GM12875 (cell line): ENCODE measurements at regions not wholly inside any gene's neighbourhood (a gene's known extent, or its start where the extent isn't known, plus 50 kb on each side); places are given as distances from the start of the nearest gene placed in this dataset.

ENCODE experiments used
- H3K4me3 ChIP-seq: one replicate; pipeline ENCODE4 v1.5.1; 2011; ENCODE audit warnings: low read depth, low read length, control low read depth
- CTCF ChIP-seq: IDR thresholded peaks from 2 replicates; pipeline ENCODE4 v1.5.1; 2011; ENCODE audit warnings: low read depth, mild to moderate bottlenecking, control low read depth, inconsistent platforms, low read length, moderate library complexity, borderline replicate concordance; ENCODE audit not compliant: insufficient read depth

- no peak overlapping the region for H3K4me3 ChIP-seq
- no peak for TF ChIP-seq CTCF
Measured at GRCh38 chr3:177731644-177732268, 534.5 kb upstream of the TBL1XR1 start.

- TF ChIP-seq CTCF, result no peak
- H3K4me3 ChIP-seq, result no peak overlapping the region
Measured at GRCh38 chr3:177733233-177733632, 536.0 kb upstream of the TBL1XR1 start.

GRCh38 chr3:177733936-177734335 lies 536.7 kb upstream of the TBL1XR1 start:
- TF ChIP-seq CTCF, result no peak

GRCh38 chr3:177735431-177735830 lies 538.1 kb upstream of the TBL1XR1 start:
- no peak for TF ChIP-seq CTCF
- H3K4me3 ChIP-seq, result no peak overlapping the region

More at GRCh38 chr3:177733936-177734335, 536.7 kb upstream of the TBL1XR1 start:
- no peak overlapping the region for H3K4me3 ChIP-seq

GRCh38 chr3:177739461-177739860 lies 542.2 kb upstream of the TBL1XR1 start:
- no peak overlapping the region for H3K4me3 ChIP-seq
- no peak for TF ChIP-seq CTCF

GRCh38 chr3:177740254-177740653 lies 543.0 kb upstream of the TBL1XR1 start:
- H3K4me3 ChIP-seq, result no peak overlapping the region
- TF ChIP-seq CTCF, result no peak

- no peak overlapping the region for H3K4me3 ChIP-seq
- no peak for TF ChIP-seq CTCF
Measured at GRCh38 chr3:177742273-177742672, 545.0 kb upstream of the TBL1XR1 start.
